ENCODE measurements at regions not wholly inside any gene's neighbourhood (a gene's known extent, or its start where the extent isn't known, plus 50 kb on each side); places are given as distances from the start of the nearest gene placed in this dataset.

- in situ Hi-C loops (cut with HindIII; ENCODE audit: low sequenced_read_pairs), result no loop called here
Measured at GRCh38 chr4:67125636-67126514, 419.4 kb downstream of the CENPC start.

GRCh38 chr4:67124716-67125115 lies 420.6 kb downstream of the CENPC start:
- in situ Hi-C loops (cut with HindIII; ENCODE audit: low sequenced_read_pairs), result no loop called here

GRCh38 chr4:67122029-67122428 lies 423.3 kb downstream of the CENPC start:
- in situ Hi-C loops (cut with HindIII; ENCODE audit: low sequenced_read_pairs), result no loop called here

- in situ Hi-C loops (cut with HindIII; ENCODE audit: low sequenced_read_pairs), result no loop called here
Measured at GRCh38 chr4:67120369-67120768, 424.9 kb downstream of the CENPC start.

GRCh38 chr4:67109276-67109675 lies 436.0 kb downstream of the CENPC start:
- in situ Hi-C loops (cut with HindIII; ENCODE audit: low sequenced_read_pairs), result no loop called here

GRCh38 chr4:67106861-67107460 lies 438.3 kb downstream of the CENPC start:
- in situ Hi-C loops (cut with HindIII; ENCODE audit: low sequenced_read_pairs), result no loop called here

- in situ Hi-C loops (cut with HindIII; ENCODE audit: low sequenced_read_pairs), result no loop called here
Measured at GRCh38 chr4:67104145-67104544, 441.2 kb downstream of the CENPC start.

- in situ Hi-C loops (cut with HindIII; ENCODE audit: low sequenced_read_pairs), result no loop called here
Measured at GRCh38 chr4:67103001-67103747, 442.1 kb downstream of the CENPC start.

- in situ Hi-C loops (cut with HindIII; ENCODE audit: low sequenced_read_pairs), result no loop called here
Measured at GRCh38 chr4:67101612-67102011, 443.7 kb downstream of the CENPC start.

- in situ Hi-C loops (cut with HindIII; ENCODE audit: low sequenced_read_pairs), result no loop called here
Measured at GRCh38 chr4:67092351-67092750, 453.0 kb downstream of the CENPC start.

GRCh38 chr4:67091673-67092072 lies 453.6 kb downstream of the CENPC start:
- in situ Hi-C loops (cut with HindIII; ENCODE audit: low sequenced_read_pairs), result no loop called here

GRCh38 chr4:67087897-67088296 lies 457.4 kb downstream of the CENPC start:
- in situ Hi-C loops (cut with HindIII; ENCODE audit: low sequenced_read_pairs), result no loop called here

GRCh38 chr4:67084783-67085182 lies 460.5 kb downstream of the CENPC start:
- in situ Hi-C loops (cut with HindIII; ENCODE audit: low sequenced_read_pairs), result no loop called here

- in situ Hi-C loops (cut with HindIII; ENCODE audit: low sequenced_read_pairs), result no loop called here
Measured at GRCh38 chr4:67083496-67083895, 461.8 kb downstream of the CENPC start.

- in situ Hi-C loops (cut with HindIII; ENCODE audit: low sequenced_read_pairs), result no loop called here
Measured at GRCh38 chr4:67082746-67083145, 462.6 kb downstream of the CENPC start.

GRCh38 chr4:67080046-67080557 lies 465.2 kb downstream of the CENPC start:
- in situ Hi-C loops (cut with HindIII; ENCODE audit: low sequenced_read_pairs), result no loop called here

GRCh38 chr4:67071641-67072040 lies 473.7 kb downstream of the CENPC start:
- in situ Hi-C loops (cut with HindIII; ENCODE audit: low sequenced_read_pairs), result no loop called here

- in situ Hi-C loops (cut with HindIII; ENCODE audit: low sequenced_read_pairs), result no loop called here
Measured at GRCh38 chr4:67055319-67055718, 490.0 kb downstream of the CENPC start.

GRCh38 chr4:67054896-67055295 lies 490.4 kb downstream of the CENPC start:
- in situ Hi-C loops (cut with HindIII; ENCODE audit: low sequenced_read_pairs), result no loop called here

GRCh38 chr4:67052814-67053675 lies 492.3 kb downstream of the CENPC start:
- in situ Hi-C loops (cut with HindIII; ENCODE audit: low sequenced_read_pairs), result no loop called here

Data from DLD1 (cell line).